IMR-90 (cell line): ENCODE measurements at regions not wholly inside any gene's neighbourhood (a gene's known extent, or its start where the extent isn't known, plus 50 kb on each side); places are given as distances from the start of the nearest gene placed in this dataset.

Experiments
- ATAC-seq: fragments of 200-7000 bp; cut with Tn5 transposase; 2 replicates; pipeline ENCODE4 v1.9.1; 2020; ENCODE audit warnings: low read depth, mild to moderate bottlenecking, moderate library complexity
- BruUV-seq: library from RNA; stranded (reverse); fragments of 400-500 nt; replicated peaks from 2 replicates; lab custom pipeline; 2021; lab: Mats Ljungman, UMichigan
- CTCF ChIA-PET: fragments of 300-600 bp; formaldehyde crosslinking; extraction: SDS; loops from one replicate; lab custom pipeline; 2021; ENCODE audit warnings: antibody characterized with exemption; lab: Yijun Ruan, JAX
- POLR2A ChIA-PET: fragments of 300-600 bp; sonication (Branson Sonifier 250); formaldehyde crosslinking; loops from one replicate; lab custom pipeline; 2022; ENCODE audit warnings: antibody characterized with exemption; ENCODE audit not compliant: unreplicated experiment; lab: Charles Lee
- DNase-seq: peaks from one replicate; pipeline ENCODE4 v3.0.0; 2013
- H2AFZ ChIP-seq: replicated peaks from 2 replicates; pipeline ENCODE3; 2013; ENCODE audit warnings: low read length, mild to moderate bottlenecking; ENCODE audit not compliant: poor library complexity
- H2AK5ac ChIP-seq: 2 replicates; pipeline ENCODE4 v1.6.1; 2013; ENCODE audit warnings: low read depth, low read length, inconsistent platforms
- H2AK9ac ChIP-seq: replicated peaks from 2 replicates; pipeline ENCODE3; 2013; ENCODE audit warnings: mild to moderate bottlenecking, low read depth, low read length, moderate library complexity; ENCODE audit not compliant: poor library complexity
- H2BK120ac ChIP-seq: 2 replicates; pipeline ENCODE4 v1.6.1; 2013; ENCODE audit warnings: low read depth, low read length, inconsistent platforms
- H2BK15ac ChIP-seq: 3 replicates; pipeline ENCODE4 v1.6.1; 2013; ENCODE audit warnings: low read depth, low read length, inconsistent platforms
- H2BK20ac ChIP-seq: 2 replicates; pipeline ENCODE4 v1.6.1; 2013; ENCODE audit warnings: low read depth, mild to moderate bottlenecking, inconsistent platforms, low read length, moderate library complexity
- H2BK5ac ChIP-seq: 2 replicates; pipeline ENCODE4 v1.6.1; 2013; ENCODE audit warnings: mild to moderate bottlenecking, low read depth, low read length, inconsistent platforms; ENCODE audit not compliant: poor library complexity, severe bottlenecking
- H3K14ac ChIP-seq: replicated peaks from 2 replicates; pipeline ENCODE4 v1.6.1; 2013; ENCODE audit warnings: low read depth, low read length, inconsistent platforms
- H3K18ac ChIP-seq: 2 replicates; pipeline ENCODE4 v1.6.1; 2013; ENCODE audit warnings: low read depth, low read length, control low read depth
- H3K23ac ChIP-seq: 2 replicates; pipeline ENCODE4 v1.6.1; 2013; ENCODE audit warnings: low read depth, low read length, inconsistent platforms
- H3K27ac ChIP-seq: 2 replicates; pipeline ENCODE4 v1.5.1; 2013; ENCODE audit warnings: mild to moderate bottlenecking, control low read depth, low read length; ENCODE audit not compliant: insufficient read depth
- H3K27me3 ChIP-seq: 2 replicates; pipeline ENCODE4 v1.6.1; 2013; ENCODE audit warnings: low read length; ENCODE audit not compliant: control insufficient read depth, insufficient read depth
- H3K36me3 ChIP-seq: 2 replicates; pipeline ENCODE4 v1.6.1; 2013; ENCODE audit warnings: low read length, mixed read lengths; ENCODE audit not compliant: control insufficient read depth, insufficient read depth
- H3K4ac ChIP-seq: 2 replicates; pipeline ENCODE4 v1.6.1; 2013; ENCODE audit warnings: low read depth, low read length, inconsistent platforms
- H3K4me1 ChIP-seq: 2 replicates; pipeline ENCODE4 v1.6.1; 2013; ENCODE audit warnings: low read length, mixed read lengths; ENCODE audit not compliant: control insufficient read depth, insufficient read depth
- H3K4me2 ChIP-seq: 2 replicates; pipeline ENCODE4 v1.6.1; 2013; ENCODE audit warnings: low read depth, mild to moderate bottlenecking, control low read depth, low read length, moderate library complexity
- H3K4me3 ChIP-seq: 2 replicates; pipeline ENCODE4 v1.5.1; 2013; ENCODE audit warnings: low read depth, mild to moderate bottlenecking, control low read depth, low read length, moderate library complexity; ENCODE audit not compliant: insufficient read depth
- H3K56ac ChIP-seq: 2 replicates; pipeline ENCODE4 v1.6.1; 2013; ENCODE audit warnings: low read length, inconsistent platforms; ENCODE audit not compliant: insufficient read depth; ENCODE audit errors: extremely low read depth
- H3K79me1 ChIP-seq, 2 experiments: 2 replicates each; pipeline ENCODE4 v1.6.1; 2013; ENCODE audit warnings: low read length in 2 of 2, inconsistent platforms in 1 of 2, low read depth in 1 of 2
- H3K9ac ChIP-seq: 2 replicates; pipeline ENCODE4 v1.6.1; 2013; ENCODE audit warnings: low read depth, low read length, control low read depth
- H3K9me1 ChIP-seq: 2 replicates; pipeline ENCODE4 v1.6.1; 2013; ENCODE audit warnings: low read length, inconsistent platforms; ENCODE audit not compliant: insufficient read depth
- H3K9me3 ChIP-seq: 2 replicates; pipeline ENCODE4 v1.6.1; 2013; ENCODE audit warnings: low read length; ENCODE audit not compliant: control insufficient read depth, insufficient read depth
- H4K20me1 ChIP-seq: 2 replicates; pipeline ENCODE4 v1.6.1; 2013; ENCODE audit warnings: low read length, inconsistent platforms; ENCODE audit not compliant: insufficient read depth
- H4K5ac ChIP-seq: 2 replicates; pipeline ENCODE4 v1.6.1; 2013; ENCODE audit warnings: mild to moderate bottlenecking, low read depth, low read length, control low read depth
- H4K8ac ChIP-seq, 2 experiments: 2 replicates each; pipeline ENCODE4 v1.6.1; 2013; ENCODE audit warnings: low read depth in 2 of 2, low read length in 2 of 2, control low read depth in 1 of 2, inconsistent platforms in 1 of 2
- H4K91ac ChIP-seq: 2 replicates; pipeline ENCODE4 v1.6.1; 2013; ENCODE audit warnings: low read depth, low read length, inconsistent platforms; ENCODE audit not compliant: insufficient read depth
- BHLHE40 ChIP-seq: fragments of 150-350 bp; IDR thresholded peaks from 2 replicates; pipeline ENCODE4 v1.6.1; 2016; ENCODE audit warnings: mild to moderate bottlenecking, low read depth, low read length
- CEBPB ChIP-seq: IDR thresholded peaks from 2 replicates; pipeline ENCODE4 v1.6.1; 2012; ENCODE audit warnings: low read depth, low read length, improper control_type of control experiment
- CHD1 ChIP-seq: IDR thresholded peaks from 2 replicates; pipeline ENCODE4 v1.6.1; 2012; ENCODE audit warnings: low read depth, low read length, improper control_type of control experiment
- ELK1 ChIP-seq: fragments of 150-350 bp; IDR thresholded peaks from 2 replicates; pipeline ENCODE4 v1.6.1; 2016; ENCODE audit warnings: low read depth, mild to moderate bottlenecking, low read length, moderate library complexity, borderline replicate concordance
- FOS ChIP-seq: fragments of 150-350 bp; IDR thresholded peaks from 2 replicates; pipeline ENCODE4 v1.6.1; 2016; ENCODE audit warnings: low read depth, low read length
- MAFK ChIP-seq: IDR thresholded peaks from 2 replicates; pipeline ENCODE4 v1.6.1; 2012; ENCODE audit warnings: low read depth, low read length, improper control_type of control experiment
- MAZ ChIP-seq: IDR thresholded peaks from 2 replicates; pipeline ENCODE4 v1.6.1; 2012; ENCODE audit warnings: low read depth, mild to moderate bottlenecking, low read length, improper control_type of control experiment, moderate library complexity, borderline replicate concordance
- MXI1 ChIP-seq: IDR thresholded peaks from 2 replicates; pipeline ENCODE4 v1.6.1; 2012; ENCODE audit warnings: low read depth, mild to moderate bottlenecking, low read length, moderate library complexity, borderline replicate concordance
- NFE2L2 ChIP-seq: fragments of 150-350 bp; IDR thresholded peaks from 2 replicates; pipeline ENCODE4 v1.6.1; 2016; ENCODE audit warnings: low read depth, mild to moderate bottlenecking, low read length
- POLR2A ChIP-seq: IDR thresholded peaks from 2 replicates; pipeline ENCODE4 v1.6.1; 2012; ENCODE audit warnings: mild to moderate bottlenecking, low read depth, low read length
- RAD21 ChIP-seq: IDR thresholded peaks from 2 replicates; pipeline ENCODE4 v1.6.1; 2012; ENCODE audit warnings: low read length, improper control_type of control experiment
- RCOR1 ChIP-seq: IDR thresholded peaks from 2 replicates; pipeline ENCODE4 v1.6.1; 2012; ENCODE audit warnings: mild to moderate bottlenecking, low read length, improper control_type of control experiment; ENCODE audit not compliant: insufficient replicate concordance
- RFX5 ChIP-seq: IDR thresholded peaks from 2 replicates; pipeline ENCODE4 v1.8.0; 2012; ENCODE audit warnings: low read depth, mild to moderate bottlenecking, low read length, moderate library complexity
- WGBS, 2 experiments: methylation state at CpG; one replicate each; pipeline versions ENCODE4 v1.1.5 to v1.1.7; 2013; ENCODE audit warnings: missing lambda C conversion rate in 2 of 2; ENCODE audit not compliant: insufficient read length in 1 of 2; ENCODE audit errors: extremely low coverage in 2 of 2; 5-methylcytosine and 5-hydroxymethylcytosine counted together
- dilution Hi-C: fragments of 300-500 bp; cut with HindIII; formaldehyde crosslinking; loops from one replicate; pipeline ENCODE4 v1.14.3; 2018; ENCODE audit warnings: low sequenced_read_pairs; ENCODE audit not compliant: unreplicated experiment
- in situ Hi-C: fragments of 300-500 bp; cut with MboI; formaldehyde crosslinking; loops from 3 replicates; pipeline ENCODE4 v1.14.3; 2019; ENCODE audit warnings: low sequenced_read_pairs, inconsistent platforms, mixed read lengths
- intact Hi-C: fragments of 100-400 bp; cut with micrococcal nuclease; formaldehyde crosslinking; loops from 2 replicates; pipeline ENCODE4 v1.10.0; 2022

- CTCF ChIA-PET: no interaction called here
- H3K79me1 ChIP-seq: no peaks in the 10 kb centered on the region
- TF ChIP-seq CHD1 (no peak), MXI1 (no peak), RFX5 (no peak), ELK1 (no peak), RCOR1 (no peak), RAD21 (no peak), FOS (no peak), NFE2L2 (no peak), CEBPB (no peak), MAZ (no peak), BHLHE40 (no peak), MAFK (no peak), POLR2A (no peak)
- H3K4me1 ChIP-seq: no peaks in the 10 kb centered on the region
- H3K27ac ChIP-seq: no peak overlapping the region
- H2BK15ac ChIP-seq: no peak overlapping the region
- H3K14ac ChIP-seq: no peak overlapping the region
- H4K8ac ChIP-seq: no peak overlapping the region
- no peak overlapping the region for H3K4me2 ChIP-seq
- peaks cover 22% of the 10 kb centered on the region for H3K9me3 ChIP-seq
- H3K4me3 ChIP-seq: no peak overlapping the region
- intact Hi-C loops: no loop called here
- dilution Hi-C loops: no loop called here
- POLR2A ChIA-PET: no interaction called here
- H4K20me1 ChIP-seq: no peaks in the 10 kb centered on the region
- H2AK5ac ChIP-seq: no peak overlapping the region
- no peak overlapping the region for H3K23ac ChIP-seq
- no peak for ATAC-seq
- H3K36me3 ChIP-seq: no peaks in the 10 kb centered on the region
- no peak overlapping the region for H2AK9ac ChIP-seq
- no peak overlapping the region for H3K4ac ChIP-seq
- no TSS peak for BruUV-seq
- no peak overlapping the region for H4K5ac ChIP-seq
- 100% methylated on average over 1 of the region's 7 CpGs; no CpG with 5 or more reads in 1 of the 2 experiments for WGBS, 2 experiments
- H3K9me1 ChIP-seq: no peaks in the 10 kb centered on the region
- no peak overlapping the region for H2BK5ac ChIP-seq
- no peak overlapping the region for H2AFZ ChIP-seq
- H2BK20ac ChIP-seq: no peak overlapping the region
- no peak for DNase-seq
- H4K91ac ChIP-seq: no peak overlapping the region
- H3K56ac ChIP-seq: no peak overlapping the region
- no peaks in the 10 kb centered on the region for H3K27me3 ChIP-seq
- H3K9ac ChIP-seq: no peak overlapping the region
- H3K18ac ChIP-seq: no peak overlapping the region
- in situ Hi-C loops: no loop called here
- no peak overlapping the region for H2BK120ac ChIP-seq
These were observed 279.5 kb upstream of the POU3F3 start for GRCh38 chr2:104574367-104574766.
